OCI-M1 (cell line): ENCODE measurements at regions not wholly inside any gene's neighbourhood (a gene's known extent, or its start where the extent isn't known, plus 50 kb on each side); places are given as distances from the start of the nearest gene placed in this dataset.

Experiments used
- DNase-seq: peaks from one replicate; lab custom pipeline; 2025; lab: John Stamatoyannopoulos, UW

DNA sequence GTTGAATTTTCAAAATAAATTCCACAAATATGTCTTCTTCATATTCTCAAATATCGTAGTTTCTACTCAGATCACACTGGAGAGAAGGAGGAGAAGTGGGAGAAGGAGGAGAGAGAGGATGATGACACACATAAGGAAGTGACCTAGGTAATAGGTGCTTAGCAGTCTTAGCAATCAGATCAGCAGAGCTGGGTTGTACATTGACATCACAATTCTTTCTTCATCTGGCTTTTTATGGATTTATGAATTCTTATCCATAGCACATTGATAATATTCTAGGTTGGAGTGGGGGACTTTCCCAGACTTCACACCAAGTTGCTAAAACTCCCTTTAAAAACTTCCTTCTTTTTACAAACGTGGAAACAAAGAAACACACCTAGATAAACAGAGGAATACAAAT, 86.9 kb downstream of the FGF9 start:
- DNase-seq: no peak

DNA sequence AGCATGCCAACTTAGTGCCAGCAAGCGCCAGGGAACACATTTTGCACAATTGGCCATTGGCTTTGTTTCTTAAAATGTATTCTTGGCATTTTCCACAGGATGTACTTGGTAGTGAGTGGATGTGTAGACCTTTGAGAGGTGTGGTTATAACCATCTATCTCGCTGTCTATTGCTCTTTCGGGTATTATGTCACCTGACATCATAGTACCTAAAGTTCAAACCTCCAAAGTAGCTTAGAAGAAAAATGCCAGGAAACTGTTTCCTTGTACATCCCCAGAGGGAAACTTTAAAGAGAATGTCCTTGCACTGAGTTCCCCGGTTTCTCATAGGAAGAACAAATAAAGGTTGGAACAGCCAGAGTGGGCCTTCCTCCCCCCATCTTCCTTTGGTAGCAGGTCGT, 87.6 kb downstream of the FGF9 start:
- DNase-seq: no peak

DNA sequence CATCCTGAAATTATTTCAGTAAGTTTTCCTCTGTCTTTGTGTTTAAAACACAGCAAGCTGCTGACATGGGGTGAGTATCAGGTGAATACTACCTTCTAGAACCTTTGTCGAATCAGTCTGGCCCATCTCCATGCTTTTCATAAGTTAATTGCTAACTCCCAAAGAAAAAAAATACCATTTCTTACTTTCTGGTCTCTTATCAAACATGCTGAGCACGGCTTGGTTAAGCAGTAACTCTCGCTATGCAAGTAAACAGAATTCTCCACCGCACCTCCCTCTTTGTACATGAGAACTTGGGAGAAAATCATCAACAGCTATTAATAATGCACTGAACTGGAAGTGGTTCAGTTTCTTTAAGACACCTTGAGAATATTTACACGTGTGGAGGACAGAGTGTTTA, 88.6 kb downstream of the FGF9 start:
- no peak for DNase-seq

DNA sequence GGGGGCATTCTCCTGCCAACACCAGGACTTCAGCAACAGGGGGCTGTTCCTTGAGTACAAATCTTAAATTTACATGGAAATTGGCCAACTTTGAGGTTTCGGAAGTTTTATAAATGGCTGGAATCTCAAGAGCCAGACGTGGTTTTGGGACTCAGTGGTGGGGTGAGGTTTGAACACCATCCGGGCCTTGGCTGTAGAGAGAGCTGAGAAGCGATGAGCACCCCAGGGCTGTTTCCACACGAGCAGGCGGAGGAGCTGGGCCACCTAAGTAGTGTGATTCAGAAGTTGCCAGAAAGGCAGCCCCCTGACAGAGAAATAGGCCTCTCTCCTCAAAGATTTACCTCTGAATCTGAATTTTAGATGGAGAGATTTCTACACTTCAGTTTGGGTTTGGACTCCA, 89.0 kb downstream of the FGF9 start:
- no peak for DNase-seq

DNA sequence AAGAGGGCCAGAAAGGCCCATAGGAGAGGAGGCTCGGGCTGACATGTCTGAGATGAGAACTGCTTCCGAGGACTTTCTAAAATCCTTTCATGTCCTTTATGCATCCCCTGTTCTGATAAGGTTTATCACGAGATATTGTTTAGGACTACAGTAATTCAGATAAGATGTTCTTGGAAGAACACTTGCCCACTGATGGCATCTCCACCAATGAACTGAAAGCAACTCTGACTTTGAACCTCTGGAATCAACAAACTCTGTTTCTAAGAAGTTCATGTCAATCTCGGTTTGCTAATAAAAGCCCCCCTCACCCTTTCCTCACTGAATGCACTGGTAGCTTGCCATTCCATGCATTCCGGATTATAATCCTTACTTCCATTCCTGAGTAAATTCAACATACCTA, 90.9 kb downstream of the FGF9 start:
- DNase-seq: no peak

DNA sequence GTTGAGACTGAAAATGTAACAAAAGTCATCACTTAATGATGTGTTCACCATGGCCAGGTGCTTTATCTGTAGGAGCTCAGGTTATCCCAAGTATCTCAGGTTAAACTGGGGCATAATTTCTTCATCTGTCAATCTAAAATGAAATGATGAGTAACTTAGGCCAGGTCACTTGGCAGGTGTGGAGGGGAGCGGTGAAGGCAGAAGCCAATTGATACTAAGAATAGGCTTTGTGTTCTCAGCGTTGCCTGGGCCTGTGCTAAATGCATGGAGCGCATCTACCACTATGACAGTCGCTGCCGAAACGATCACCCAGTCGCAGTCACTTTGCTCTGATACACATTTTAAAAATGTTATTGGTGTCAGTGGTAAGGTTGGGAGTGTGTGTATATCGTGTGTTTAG, 91.6 kb downstream of the FGF9 start:
- no peak for DNase-seq

DNA sequence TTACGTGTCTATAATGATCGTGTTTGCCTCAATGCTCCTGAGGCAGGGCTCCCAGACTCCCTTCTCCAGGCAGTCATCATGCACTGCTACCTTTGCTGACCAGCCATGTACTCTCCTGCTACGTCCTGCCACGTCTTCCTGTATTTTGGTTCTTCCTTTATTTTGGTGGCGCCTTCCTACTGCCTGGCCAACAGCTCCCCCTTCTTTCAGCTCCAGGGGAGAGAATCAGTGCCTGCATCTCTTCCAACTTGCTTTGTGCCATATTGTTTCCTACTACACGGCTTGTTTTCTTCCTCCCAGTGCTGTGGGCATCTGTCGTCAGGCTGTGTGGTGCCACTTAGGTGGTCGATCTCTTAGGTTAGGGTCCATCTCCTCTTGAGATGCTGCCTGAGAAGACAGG, 96.2 kb downstream of the FGF9 start:
- DNase-seq: no peak

DNA sequence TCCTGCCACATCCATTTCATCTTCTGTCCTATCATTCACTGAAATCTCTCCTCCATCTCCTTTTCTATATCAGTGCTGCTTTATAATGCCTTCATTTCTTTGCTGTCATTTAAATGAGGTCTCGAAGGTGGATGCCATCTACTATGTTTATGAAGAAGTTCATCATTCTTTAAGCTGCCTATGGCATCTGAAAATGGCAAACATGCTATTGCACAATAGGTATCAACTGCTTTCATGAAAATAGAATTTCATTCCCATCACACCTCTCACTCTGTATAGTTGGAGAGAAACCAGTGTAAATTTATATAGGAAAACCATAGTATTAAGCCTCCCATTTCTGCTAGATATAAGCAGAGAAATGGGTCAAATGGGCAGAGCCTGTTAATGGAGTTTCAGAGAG, 100.2 kb downstream of the FGF9 start:
- no peak for DNase-seq

DNA sequence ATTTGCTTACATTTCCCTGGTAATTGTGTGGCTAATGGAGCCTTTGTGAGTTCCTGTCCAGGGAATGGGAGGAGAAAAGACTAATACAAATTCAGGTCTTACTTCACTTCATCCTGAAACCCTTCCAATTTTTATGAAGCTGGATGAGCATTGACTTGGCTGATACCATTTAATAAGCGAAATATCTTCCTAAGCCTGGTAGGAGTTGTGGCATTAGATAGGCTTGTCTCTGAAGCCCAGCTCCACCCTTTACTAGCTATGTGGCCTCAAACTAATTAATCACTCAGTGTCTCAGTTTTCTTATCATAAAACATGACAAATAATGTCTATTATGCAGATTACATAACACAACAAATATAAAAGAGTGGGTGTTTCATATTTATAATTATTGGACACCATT, 106.3 kb downstream of the FGF9 start:
- DNase-seq: peak; percentile 59

DNA sequence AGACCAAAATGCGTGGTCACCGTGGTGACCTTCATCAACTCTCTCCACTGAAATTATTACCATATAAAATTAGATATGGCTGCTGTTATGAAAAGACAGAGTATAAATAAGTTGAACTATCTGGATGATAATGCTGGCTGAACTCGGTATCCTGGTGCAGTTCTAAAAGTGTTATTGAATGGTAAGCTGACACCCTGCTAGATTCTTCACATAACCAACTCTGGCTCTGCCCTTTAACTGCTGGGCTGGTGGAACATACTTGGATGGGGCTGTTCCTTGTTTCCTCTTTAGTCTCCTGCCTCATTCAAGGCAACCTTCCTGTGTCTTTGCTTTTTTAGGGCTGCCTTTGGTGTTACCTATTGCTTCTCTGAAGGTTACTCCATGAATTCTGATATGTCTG, 106.9 kb downstream of the FGF9 start:
- peak; percentile 3 for DNase-seq

DNA sequence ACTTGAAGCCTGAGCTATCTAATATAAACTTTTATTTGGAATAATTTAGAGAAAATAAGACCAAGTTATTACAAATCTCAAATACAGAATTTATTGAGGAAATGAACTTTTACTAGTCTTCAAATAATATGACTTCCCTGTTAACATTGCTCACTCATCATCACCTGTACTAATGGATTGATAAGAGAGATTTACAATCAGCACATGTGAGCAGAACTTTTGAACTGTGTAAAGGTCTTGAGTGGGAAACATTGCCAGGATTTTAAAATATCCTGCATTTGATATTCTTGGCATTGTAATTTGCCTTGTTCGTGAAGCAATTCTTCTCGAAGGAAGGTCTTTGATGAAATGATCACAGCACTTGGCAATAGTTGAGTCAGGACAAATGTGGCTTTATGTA, 111.9 kb downstream of the FGF9 start:
- DNase-seq: no peak

DNA sequence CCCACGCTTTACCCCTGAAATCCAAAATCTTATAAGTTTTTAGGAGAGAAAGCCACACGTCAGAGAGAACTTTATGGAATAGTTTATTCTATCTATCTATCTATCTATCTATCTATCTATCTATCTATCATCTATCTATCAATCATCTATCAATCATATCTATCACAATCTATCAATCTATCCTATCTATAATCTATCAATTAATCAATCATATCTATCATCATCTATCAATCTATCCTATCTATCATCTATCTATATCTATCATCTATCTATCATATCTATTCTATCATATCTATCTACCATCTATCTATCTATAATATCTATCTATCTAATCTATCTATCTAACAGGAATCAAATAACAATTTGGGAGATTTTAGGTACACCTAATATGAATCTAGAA, 115.1 kb downstream of the FGF9 start:
- DNase-seq: no peak

DNA sequence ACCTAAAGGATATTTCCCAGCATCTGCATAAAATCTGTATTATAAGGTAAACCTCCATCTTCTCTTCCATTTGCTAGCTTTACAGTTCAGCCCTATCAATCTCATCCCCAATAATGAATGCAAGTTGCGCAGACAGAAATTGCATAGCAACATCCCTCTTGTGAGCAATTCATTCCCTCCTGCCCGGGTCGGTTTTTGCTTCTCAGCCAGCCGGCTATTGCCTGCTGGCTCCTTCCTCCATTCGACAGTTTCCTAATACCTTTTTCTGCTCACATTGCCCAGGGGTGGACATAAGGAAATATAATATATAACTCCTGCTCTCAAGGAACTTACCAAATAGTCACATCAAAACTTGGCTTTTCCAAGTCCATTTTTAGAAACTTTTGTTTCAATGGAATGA, 125.2 kb downstream of the FGF9 start:
- DNase-seq: no peak

DNA sequence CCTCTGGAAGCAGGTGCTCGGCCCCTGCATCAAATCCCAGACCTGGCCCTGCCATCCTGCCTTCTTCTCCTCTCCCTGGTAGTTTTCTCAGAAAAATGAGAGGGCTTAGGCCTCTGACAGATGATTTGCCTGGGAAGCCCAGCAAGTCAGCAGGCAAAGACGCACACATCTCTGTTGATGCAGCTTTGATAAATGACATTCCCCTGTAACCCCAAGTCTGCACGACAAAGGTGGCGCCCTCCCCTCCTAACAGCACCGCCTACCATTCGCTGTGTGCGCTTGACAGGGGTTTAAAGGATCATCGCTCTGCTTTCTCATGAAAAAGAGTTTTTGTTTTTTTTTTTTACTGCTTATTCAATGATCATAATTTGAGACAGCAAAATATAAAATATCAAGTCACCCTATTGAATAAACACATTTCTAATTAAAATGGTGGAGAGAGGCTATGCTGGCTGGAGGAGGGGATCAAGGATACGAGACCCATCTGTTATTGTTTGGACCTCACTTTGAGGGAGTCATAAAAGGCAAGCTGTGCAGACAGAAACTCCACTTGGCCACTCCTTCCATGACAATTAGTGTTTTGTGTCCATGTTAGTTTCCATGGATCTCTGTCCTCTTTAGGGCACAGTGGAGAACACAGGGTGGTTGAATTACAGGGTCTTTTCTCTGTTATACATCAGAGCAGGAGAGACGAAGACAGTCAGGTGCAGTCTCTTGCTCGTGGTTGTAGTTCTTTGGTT, 126.1 kb downstream of the FGF9 start:
- no peak for DNase-seq

DNA sequence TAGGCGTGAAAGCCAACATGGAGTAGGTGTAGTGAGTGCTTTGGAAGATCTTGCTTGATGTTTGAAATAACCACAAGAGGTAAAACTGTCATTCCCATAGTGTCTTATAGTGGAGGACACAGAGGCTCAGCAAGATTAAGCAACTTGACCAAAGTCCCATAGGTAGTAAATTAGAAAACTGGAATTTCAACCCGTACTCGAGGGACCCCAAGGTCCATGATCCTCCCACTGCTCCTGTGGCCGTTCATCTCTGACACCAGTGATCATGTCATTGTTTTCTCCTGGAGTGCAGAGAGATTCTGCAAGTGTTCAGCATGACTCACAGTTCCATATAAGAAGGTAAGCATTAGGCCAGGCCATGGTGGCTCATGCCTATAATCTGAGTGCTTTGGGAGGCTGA, 126.9 kb downstream of the FGF9 start:
- no peak for DNase-seq

DNA sequence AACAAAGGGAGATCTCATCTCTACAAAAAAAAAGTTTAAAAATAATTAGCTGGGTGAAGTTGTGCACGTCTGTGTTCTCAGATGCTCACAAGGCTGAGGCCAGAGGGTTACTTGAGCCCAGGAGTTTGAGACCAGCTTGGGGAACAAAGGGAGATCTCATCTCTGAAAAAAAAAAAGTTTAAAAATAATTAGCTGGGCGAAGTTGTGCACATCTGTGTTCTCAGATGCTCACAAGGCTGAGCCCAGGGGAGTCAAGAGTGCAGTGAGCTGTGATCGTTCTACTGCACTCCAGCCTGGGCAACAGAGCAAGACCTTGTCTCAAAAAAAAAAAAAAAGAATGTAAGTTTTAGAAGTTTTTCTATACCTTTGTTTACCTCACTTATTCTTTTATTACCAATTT, 127.3 kb downstream of the FGF9 start:
- DNase-seq: no peak

DNA sequence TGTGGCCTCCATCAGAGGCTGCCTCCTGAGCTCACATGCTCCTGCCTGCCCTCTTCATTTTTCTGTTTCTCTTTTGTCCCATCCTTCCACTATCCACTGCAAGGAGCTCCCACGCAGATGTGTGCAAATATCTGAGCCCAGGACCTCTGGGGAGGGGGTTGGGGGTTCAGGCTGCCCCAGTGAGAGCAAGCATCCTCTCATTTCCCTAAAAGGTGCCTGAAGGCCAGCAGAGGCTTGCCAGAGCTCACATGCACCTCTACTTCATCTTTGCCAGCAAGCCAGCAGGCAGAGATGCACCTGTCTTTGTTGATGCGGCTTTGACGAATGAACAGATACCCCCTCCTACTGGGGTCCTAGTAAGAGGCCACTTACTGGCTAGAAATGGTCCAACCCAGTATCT, 128.8 kb downstream of the FGF9 start:
- no peak for DNase-seq

DNA sequence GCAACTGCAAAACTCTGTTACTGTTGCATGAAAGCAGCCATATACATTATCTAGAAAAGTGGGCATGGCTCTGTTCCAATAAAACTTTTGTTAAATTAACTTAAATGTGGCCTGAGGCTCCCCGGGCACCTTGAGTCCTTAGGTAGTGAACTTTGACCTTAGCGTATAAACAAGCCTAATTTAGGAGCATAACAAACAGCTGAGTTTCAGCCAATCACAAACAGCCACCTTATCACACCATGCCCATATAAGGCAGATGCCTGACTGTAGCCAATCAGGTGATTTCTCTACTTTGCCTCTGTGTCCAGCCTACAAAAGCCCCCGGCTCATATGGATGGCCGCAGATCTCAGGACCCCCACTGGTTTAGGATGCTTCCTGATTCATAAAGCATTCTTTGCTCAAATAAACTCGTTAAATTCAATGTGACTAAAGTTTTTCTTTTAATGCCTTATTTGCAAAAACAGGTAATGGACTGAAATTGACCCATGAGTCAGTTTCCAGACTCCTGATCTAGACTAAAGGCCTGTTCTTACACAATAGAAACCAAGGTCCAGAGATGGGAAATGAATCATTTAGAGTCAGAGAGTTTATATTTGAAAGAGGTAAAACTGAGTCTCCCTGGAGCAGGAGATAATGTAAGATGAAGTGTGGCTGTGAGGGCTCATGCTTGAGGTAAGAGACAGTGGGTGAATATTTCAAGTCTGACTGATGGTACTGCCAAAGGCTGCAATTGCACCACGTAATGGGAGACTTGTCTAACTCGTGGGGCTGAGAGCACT, 130.2 kb downstream of the FGF9 start:
- DNase-seq: no peak

DNA sequence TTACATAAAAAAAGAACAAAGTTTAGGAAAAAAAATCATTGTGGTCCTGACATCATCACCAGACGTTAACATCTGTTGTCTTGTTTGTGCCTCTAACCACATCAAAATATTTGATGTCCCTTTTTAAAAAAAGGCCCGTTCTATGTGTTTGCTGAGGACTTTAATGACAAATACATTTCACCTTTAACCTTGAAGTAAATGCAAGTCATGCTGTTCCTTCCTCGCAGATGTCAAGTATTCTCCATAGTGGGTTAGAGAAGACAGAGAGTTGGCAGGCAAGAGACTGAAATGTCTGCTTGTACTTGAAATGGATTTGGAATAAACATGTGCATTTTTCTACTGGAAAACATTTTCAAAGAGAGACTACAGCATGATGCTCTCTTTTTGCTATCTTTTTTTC, 134.9 kb downstream of the FGF9 start:
- DNase-seq: no peak

DNA sequence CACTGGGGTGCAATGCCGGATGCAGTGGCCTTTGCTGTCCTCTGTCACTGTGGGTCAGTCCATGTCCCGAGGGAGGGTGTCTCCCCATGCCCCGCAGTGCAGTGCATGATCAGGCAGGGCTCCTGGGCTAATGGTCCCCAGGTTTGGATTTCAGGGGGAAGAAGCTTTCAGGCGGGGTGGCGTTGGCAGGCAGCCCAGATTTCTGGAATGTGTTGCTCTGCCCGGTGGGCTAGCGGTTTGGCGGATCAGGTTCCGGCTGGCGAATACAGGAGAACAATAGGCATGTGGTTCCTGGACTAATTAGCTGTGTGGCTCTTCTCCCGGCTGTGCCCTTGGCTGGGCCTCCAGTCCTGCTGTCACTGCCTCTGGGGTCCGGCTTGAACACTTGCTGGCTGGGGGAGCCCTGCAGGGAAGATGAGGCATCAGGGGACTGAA, 141.3 kb downstream of the FGF9 start:
- DNase-seq: no peak

DNA sequence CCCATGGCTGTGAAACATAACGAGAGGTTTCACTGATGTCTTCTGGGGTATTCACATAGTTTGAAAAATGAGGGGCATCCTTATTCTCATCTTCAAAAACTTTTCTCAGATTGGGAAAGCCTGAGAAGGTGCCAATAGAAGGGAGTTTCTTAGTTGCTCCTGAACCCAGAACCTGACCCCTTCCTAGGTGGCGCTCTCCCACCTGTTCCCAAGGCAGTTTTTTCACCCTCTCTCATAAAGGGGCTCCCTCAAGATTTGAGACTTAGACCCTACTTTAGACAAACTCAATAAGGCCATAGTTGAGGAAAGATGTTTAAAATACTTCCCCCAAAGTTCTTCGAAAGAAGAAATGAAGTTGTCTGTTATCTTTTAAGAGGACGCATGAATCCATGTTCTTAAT, 142.2 kb downstream of the FGF9 start:
- no peak for DNase-seq

DNA sequence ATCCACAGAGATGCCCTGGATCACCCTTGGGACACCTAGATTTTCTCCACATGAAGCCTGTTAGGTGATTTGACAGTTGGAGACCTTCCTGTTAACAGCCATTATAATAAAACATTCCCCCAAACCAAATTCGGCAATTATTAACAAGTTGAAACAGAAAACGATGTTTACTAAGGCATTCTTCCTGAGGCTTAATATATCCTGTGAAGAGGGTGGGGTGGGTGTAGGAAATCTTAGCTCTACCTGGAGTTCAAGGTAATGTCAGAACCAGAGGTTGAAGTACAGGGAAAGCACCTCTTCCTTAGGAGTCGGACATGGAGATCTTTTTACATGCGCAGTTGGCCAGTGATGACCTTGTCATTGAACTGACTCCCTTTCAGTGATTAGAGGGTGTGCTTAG, 143.0 kb downstream of the FGF9 start:
- no peak for DNase-seq

DNA sequence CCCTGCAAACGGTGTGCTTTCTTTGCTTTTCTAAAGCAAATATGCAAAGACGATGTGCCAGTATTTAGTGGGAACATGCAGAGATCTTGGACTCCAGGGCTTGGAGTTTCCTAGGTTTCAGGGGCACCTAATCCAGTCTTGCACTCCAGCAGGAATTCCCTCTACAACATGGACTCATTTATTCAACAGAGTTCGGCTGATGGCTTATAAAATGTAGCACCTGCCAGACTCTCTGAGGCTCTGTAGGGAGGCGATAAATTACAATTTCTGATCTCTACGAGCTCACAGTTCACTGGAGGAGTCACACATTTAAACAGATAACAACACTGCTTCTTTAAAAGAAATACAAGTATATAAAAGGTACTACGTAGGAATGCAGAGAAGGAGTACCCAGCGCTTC, 143.7 kb downstream of the FGF9 start:
- DNase-seq: no peak

DNA sequence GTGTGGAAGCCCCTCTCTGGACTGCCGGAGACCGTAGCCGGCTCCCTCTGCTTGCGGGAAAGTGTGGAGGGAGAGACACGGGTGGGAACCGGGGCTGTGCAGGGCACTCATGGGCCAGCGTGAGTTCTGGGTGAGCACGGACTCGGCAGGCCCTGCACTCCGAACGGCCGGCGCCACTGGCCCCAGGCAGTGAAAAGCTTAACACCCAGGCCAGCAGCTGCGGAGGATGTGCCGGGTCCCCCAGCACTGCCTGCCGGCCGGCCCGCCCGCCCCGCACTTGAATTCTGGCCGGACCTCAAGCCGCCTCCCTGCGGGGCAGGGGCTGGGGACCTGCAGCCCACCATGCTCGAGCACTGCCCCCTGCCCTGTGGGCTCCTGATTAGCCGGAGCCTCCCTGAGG, 147.0 kb downstream of the FGF9 start:
- DNase-seq: no peak
